K562 (cell line): ENCODE measurements at regions not wholly inside any gene's neighbourhood (a gene's known extent, or its start where the extent isn't known, plus 50 kb on each side); places are given as distances from the start of the nearest gene placed in this dataset.
A peak's percentile ranks its signal among the peaks of the same experiment; 100 is the strongest.

Experiments
- ARID2 ChIP-seq: fragments of 450-650 bp; IDR thresholded peaks from 2 replicates; pipeline ENCODE4 v1.6.1; 2017; ENCODE audit warnings: antibody characterized with exemption, mild to moderate bottlenecking
- CBFA2T3 ChIP-seq: fragments of 450-650 bp; IDR thresholded peaks from 2 replicates; pipeline ENCODE4 v1.6.1; 2017
- CHD2 ChIP-seq: IDR thresholded peaks from 2 replicates; pipeline ENCODE4 v1.6.1; 2011; ENCODE audit warnings: low read depth, low read length
- DDX20 ChIP-seq: fragments of 450-650 bp; IDR thresholded peaks from 2 replicates; pipeline ENCODE4 v1.6.1; 2016; ENCODE audit warnings: missing genetic modification characterization, low read depth, mild to moderate bottlenecking, missing compliant biosample characterization, moderate library complexity
- FOXA3 ChIP-seq, 2 experiments: fragments of 450-650 bp in 1 of 2; sonication (generic) in 1 of 2; formaldehyde crosslinking; IDR thresholded peaks in 1 of 2; conservative IDR thresholded peaks in 1 of 2; 2 replicates each; pipeline versions ENCODE4 v1.4.0 to v1.8.0; 2020 to 2022; ENCODE audit warnings: mild to moderate bottlenecking in 2 of 2, missing genetic modification reagents in 1 of 2
- ID3 ChIP-seq, 2 experiments: fragments of 250-450 bp in 1 of 2; fragments of 450-650 bp in 1 of 2; sonication (Bioruptor Pico) in 1 of 2; IDR thresholded peaks; 2 replicates each; pipeline versions ENCODE4 v1.6.1 to v1.8.0; 2016 to 2021; ENCODE audit warnings: mild to moderate bottlenecking in 2 of 2, moderate library complexity in 2 of 2, missing compliant biosample characterization in 1 of 2, missing genetic modification characterization in 1 of 2
- ILF3 ChIP-seq: fragments of 450-650 bp; IDR thresholded peaks from 2 replicates; pipeline ENCODE4 v1.6.1; 2018; ENCODE audit warnings: antibody characterized with exemption, mild to moderate bottlenecking, moderate library complexity, borderline replicate concordance
- MBD2 ChIP-seq: sonication (generic); IDR thresholded peaks from 2 replicates; pipeline ENCODE4 v1.6.1; 2016; ENCODE audit warnings: low read depth, borderline replicate concordance
- NRF1 ChIP-seq, 2 experiments: fragments of 450-650 bp; IDR thresholded peaks in 1 of 2; conservative IDR thresholded peaks in 1 of 2; 2 replicates each; pipeline ENCODE4 v1.6.1; 2014; ENCODE audit warnings: mild to moderate bottlenecking in 2 of 2
- ZNF12 ChIP-seq: sonication (generic); formaldehyde crosslinking; IDR thresholded peaks from 2 replicates; pipeline ENCODE4 v1.4.0; 2020; ENCODE audit warnings: mild to moderate bottlenecking, missing genetic modification reagents
- ZNF140 ChIP-seq: fragments of 250-450 bp; sonication (Bioruptor Pico); IDR thresholded peaks from 2 replicates; pipeline ENCODE4 v1.8.0; 2021; ENCODE audit warnings: moderate library complexity, mild to moderate bottlenecking, inconsistent platforms
- ZNF146 ChIP-seq: IDR thresholded peaks from one replicate; pipeline ENCODE4 v1.6.1; 2018; ENCODE audit warnings: missing compliant biosample characterization; ENCODE audit not compliant: unreplicated experiment
- ZNF311 ChIP-seq: fragments of 250-450 bp; sonication (Bioruptor Pico); IDR thresholded peaks from 2 replicates; pipeline ENCODE4 v1.4.0; 2020; ENCODE audit warnings: mild to moderate bottlenecking, moderate library complexity
- ZNF316 ChIP-seq: fragments of 450-650 bp; IDR thresholded peaks from 2 replicates; pipeline ENCODE4 v1.6.1; 2016
- ZNF407 ChIP-seq: fragments of 450-650 bp; IDR thresholded peaks from 2 replicates; pipeline ENCODE4 v1.6.1; 2016; ENCODE audit warnings: low read depth
- ZNF518B ChIP-seq: fragments of 250-450 bp; sonication (Bioruptor Pico); IDR thresholded peaks from 2 replicates; pipeline ENCODE4 v1.5.0; 2021; ENCODE audit warnings: mild to moderate bottlenecking, moderate library complexity
- ZZZ3 ChIP-seq: fragments of 450-650 bp; IDR thresholded peaks from 2 replicates; pipeline ENCODE4 v1.6.1; 2016; ENCODE audit warnings: antibody characterized with exemption, mild to moderate bottlenecking, moderate library complexity

GRCh38 chr2:12074126-12074844 lies 327.9 kb downstream of the LPIN1 start (continued):
- no peak for TF ChIP-seq ZNF140 (CRISPR knock-in tag)
- no peak for TF ChIP-seq ZZZ3
- TF ChIP-seq NRF1 (conservative IDR thresholded peaks at IDR 0.05 in 1 of 2, IDR thresholded peaks at IDR 0.05 in 1 of 2), result peak; percentile 52 to 53
- TF ChIP-seq ARID2, result no peak
- no peak for TF ChIP-seq ZNF518B (CRISPR knock-in tag)
- TF ChIP-seq ILF3, result no peak
- TF ChIP-seq ZNF316, result peak; percentile 46; the same call in 1 of the 2 replicates
- no peak for TF ChIP-seq ZNF12 (CRISPR knock-in tag)
- no peak for TF ChIP-seq ZNF146 (CRISPR knock-in tag)
- peak; percentile 76 for TF ChIP-seq MBD2
- peak; percentile 96 for TF ChIP-seq CBFA2T3
- peak in 1 of 2 experiments; percentile 37; a peak in 2 of 4 replicates for TF ChIP-seq FOXA3 (CRISPR knock-in tag; conservative IDR thresholded peaks at IDR 0.05 in 1 of 2, IDR thresholded peaks at IDR 0.05 in 1 of 2)
- TF ChIP-seq ZNF407, result no peak
- no peak for TF ChIP-seq ID3 (CRISPR knock-in tag; IDR thresholded peaks at IDR 0.05)
- TF ChIP-seq ID3 (tag; IDR thresholded peaks at IDR 0.05), result peak; percentile 85
- TF ChIP-seq DDX20 (tag), result no peak
- no peak for TF ChIP-seq ZNF311 (CRISPR knock-in tag)
- TF ChIP-seq CHD2, result no peak
